ENCODE measurements at regions not wholly inside any gene's neighbourhood (a gene's known extent, or its start where the extent isn't known, plus 50 kb on each side); places are given as distances from the start of the nearest gene placed in this dataset.

- TF ChIP-seq CTCF (IDR thresholded peaks at IDR 0.05) (no peak), POLR2A (IDR thresholded peaks at IDR 0.05) (no peak)
Observed at GRCh38 chr11:110000031-110000502, 93.1 kb upstream of the ZC3H12C start.
